PC-9 (cell line): ENCODE measurements at regions not wholly inside any gene's neighbourhood (a gene's known extent, or its start where the extent isn't known, plus 50 kb on each side); places are given as distances from the start of the nearest gene placed in this dataset.

ENCODE experiments used
- BruUV-seq: library from RNA; stranded (reverse); fragments of 400-500 nt; replicated peaks from 2 replicates; lab custom pipeline; 2021; lab: Mats Ljungman, UMichigan
- CTCF ChIA-PET: fragments of 300-600 bp; sonication (Branson Sonifier 250); formaldehyde crosslinking; loops from one replicate; lab custom pipeline; 2022; ENCODE audit warnings: antibody characterized with exemption; lab: Charles Lee
- POLR2A ChIA-PET: fragments of 300-600 bp; sonication (Branson Sonifier 250); formaldehyde crosslinking; loops from one replicate; lab custom pipeline; 2022; ENCODE audit warnings: antibody characterized with exemption; ENCODE audit not compliant: unreplicated experiment; lab: Charles Lee
- DNase-seq, 2 experiments: peaks; one replicate each; pipeline versions ENCODE4 v3.0.0 to v3.0.0-alpha.2; 2015 to 2022; ENCODE audit warnings: mixed read lengths in 1 of 2
- H2AFZ ChIP-seq: fragments of 200-600 bp; sonication (generic); 2 replicates; pipeline ENCODE4 v1.8.1; 2017; ENCODE audit warnings: antibody characterized with exemption
- H3F3A ChIP-seq: fragments of 200-600 bp; sonication (generic); 2 replicates; pipeline ENCODE4 v1.8.1; 2017; ENCODE audit warnings: antibody characterized with exemption, mild to moderate bottlenecking, low read depth; ENCODE audit not compliant: insufficient read depth
- H3K27ac ChIP-seq: fragments of 200-600 bp; sonication (generic); 2 replicates; pipeline ENCODE4 v1.6.1; 2016; ENCODE audit warnings: mixed run types
- H3K27me3 ChIP-seq: fragments of 200-600 bp; sonication (generic); 2 replicates; pipeline ENCODE4 v1.6.1; 2016; ENCODE audit warnings: low read depth, mixed run types; ENCODE audit not compliant: insufficient read depth
- H3K36me3 ChIP-seq: fragments of 200-600 bp; sonication (generic); 2 replicates; pipeline ENCODE4 v1.6.1; 2016; ENCODE audit warnings: low read depth, mixed run types
- H3K4me1 ChIP-seq: fragments of 200-600 bp; sonication (generic); replicated peaks from 2 replicates; pipeline ENCODE4 v1.6.1; 2016; ENCODE audit warnings: mixed run types; ENCODE audit not compliant: insufficient read depth
- H3K4me2 ChIP-seq: fragments of 200-600 bp; sonication (generic); 2 replicates; pipeline ENCODE4 v1.6.1; 2017; ENCODE audit warnings: mixed run types
- H3K4me3 ChIP-seq: fragments of 200-600 bp; sonication (generic); 2 replicates; pipeline ENCODE4 v1.6.1; 2016; ENCODE audit warnings: mixed run types
- H3K79me2 ChIP-seq: fragments of 200-600 bp; sonication (generic); 2 replicates; pipeline ENCODE4 v1.6.1; 2017; ENCODE audit warnings: low read depth, mixed run types
- H3K9me2 ChIP-seq: fragments of 200-600 bp; sonication (generic); 2 replicates; pipeline ENCODE4 v1.8.1; 2017; ENCODE audit warnings: mild to moderate bottlenecking; ENCODE audit not compliant: insufficient read depth
- H3K9me3 ChIP-seq: fragments of 200-600 bp; sonication (generic); 2 replicates; pipeline ENCODE4 v1.8.1; 2016; ENCODE audit warnings: low read depth; ENCODE audit not compliant: insufficient read depth
- H4K20me1 ChIP-seq: fragments of 200-600 bp; sonication (generic); 2 replicates; pipeline ENCODE4 v1.8.1; 2017; ENCODE audit not compliant: insufficient read depth
- CTCF ChIP-seq: fragments of 200-600 bp; sonication (generic); conservative IDR thresholded peaks from 2 replicates; pipeline ENCODE4 v1.6.1; 2017; ENCODE audit warnings: mixed run types, antibody characterized with exemption, mild to moderate bottlenecking, moderate library complexity
- EZH2 ChIP-seq: fragments of 200-600 bp; sonication (generic); IDR thresholded peaks from 2 replicates; pipeline ENCODE4 v1.8.0; 2017; ENCODE audit warnings: antibody characterized with exemption, low read depth
- intact Hi-C: fragments of 100-400 bp; cut with micrococcal nuclease; formaldehyde crosslinking; loops from one replicate; pipeline ENCODE4 v1.10.0; 2022; ENCODE audit not compliant: unreplicated experiment

- Histone ChIP-seq H3K4me2 (no peak overlapping the region), H3K9me2 (no peaks in the 10 kb centered on the region), H3K4me1 (no peaks in the 10 kb centered on the region), H3F3A (0 out of 2 replicates have a peak, but pooled peaks cover 5% of the 10 kb centered on the region), H3K9me3 (no peaks in the 10 kb centered on the region), H3K79me2 (no peaks in the 10 kb centered on the region), H3K27ac (no peak overlapping the region), H4K20me1 (no peaks in the 10 kb centered on the region), H3K27me3 (no peaks in the 10 kb centered on the region), H3K36me3 (no peaks in the 10 kb centered on the region), H3K4me3 (no peak overlapping the region), H2AFZ (no peak overlapping the region)
- TF ChIP-seq CTCF (no peak), EZH2 (no peak)
- POLR2A ChIA-PET, result no interaction called here
- BruUV-seq, result no TSS peak
- DNase-seq, result no peak
- CTCF ChIA-PET, result no interaction called here
- intact Hi-C loops, result no loop called here
Observed at GRCh38 chr2:48129293-48129950, 185.1 kb upstream of the FOXN2 start.

- no TSS peak for BruUV-seq
- no peak overlapping the region for H3K27ac ChIP-seq
- TF ChIP-seq CTCF, result no peak
- TF ChIP-seq EZH2, result no peak
- CTCF ChIA-PET, result no interaction called here
- no peaks in the 10 kb centered on the region for H3K27me3 ChIP-seq
- H3K79me2 ChIP-seq, result no peaks in the 10 kb centered on the region
- no peaks in the 10 kb centered on the region for H3K36me3 ChIP-seq
- H2AFZ ChIP-seq, result no peak overlapping the region
- no peak overlapping the region for H3K4me2 ChIP-seq
- no peaks in the 10 kb centered on the region for H3K9me3 ChIP-seq
- H4K20me1 ChIP-seq, result no peaks in the 10 kb centered on the region
- intact Hi-C loops, result no loop called here
- 0 out of 2 replicates have a peak, but pooled peaks cover 5% of the 10 kb centered on the region for H3F3A ChIP-seq
- POLR2A ChIA-PET, result no interaction called here
- no peaks in the 10 kb centered on the region for H3K9me2 ChIP-seq
- H3K4me3 ChIP-seq, result no peak overlapping the region
- no peaks in the 10 kb centered on the region for H3K4me1 ChIP-seq
- no peak for DNase-seq
Observed at GRCh38 chr2:48131539-48132270, 182.8 kb upstream of the FOXN2 start.

GRCh38 chr2:48132271-48132625 lies 182.2 kb upstream of the FOXN2 start:
- no TSS peak for BruUV-seq
- H3K27ac ChIP-seq, result no peak overlapping the region
- no peaks in the 10 kb centered on the region; the same call in 1 of the 2 replicates for H3K9me2 ChIP-seq
- TF ChIP-seq CTCF (no peak), EZH2 (no peak)
- H2AFZ ChIP-seq, result no peak overlapping the region
- intact Hi-C loops, result no loop called here
- H3K4me3 ChIP-seq, result no peak overlapping the region
- no peaks in the 10 kb centered on the region for H3K79me2 ChIP-seq
- 0 out of 2 replicates have a peak, but pooled peaks cover 5% of the 10 kb centered on the region for H3F3A ChIP-seq
- DNase-seq, result no peak
- no peaks in the 10 kb centered on the region for H3K9me3 ChIP-seq
- no peaks in the 10 kb centered on the region for H3K27me3 ChIP-seq
- no peak overlapping the region for H3K4me2 ChIP-seq
- H3K36me3 ChIP-seq, result no peaks in the 10 kb centered on the region
- POLR2A ChIA-PET, result no interaction called here
- H4K20me1 ChIP-seq, result no peaks in the 10 kb centered on the region
- CTCF ChIA-PET, result no interaction called here
- no peaks in the 10 kb centered on the region for H3K4me1 ChIP-seq
